Activated CD4-positive, CD25-positive, alpha-beta regulatory T cell (primary cell): ENCODE measurements at regions not wholly inside any gene's neighbourhood (a gene's known extent, or its start where the extent isn't known, plus 50 kb on each side); places are given as distances from the start of the nearest gene placed in this dataset.
A peak's percentile ranks its signal among the peaks of the same experiment; 100 is the strongest.
"Not testable (repeated sequence)": the region's sequence is repeated elsewhere in the genome, so short reads cannot be mapped to it uniquely, and the experiment has no call there.

Experiments used
- DNase-seq, 4 experiments: peaks; one replicate each; lab custom pipeline; 2025; lab: John Stamatoyannopoulos, UW

DNA sequence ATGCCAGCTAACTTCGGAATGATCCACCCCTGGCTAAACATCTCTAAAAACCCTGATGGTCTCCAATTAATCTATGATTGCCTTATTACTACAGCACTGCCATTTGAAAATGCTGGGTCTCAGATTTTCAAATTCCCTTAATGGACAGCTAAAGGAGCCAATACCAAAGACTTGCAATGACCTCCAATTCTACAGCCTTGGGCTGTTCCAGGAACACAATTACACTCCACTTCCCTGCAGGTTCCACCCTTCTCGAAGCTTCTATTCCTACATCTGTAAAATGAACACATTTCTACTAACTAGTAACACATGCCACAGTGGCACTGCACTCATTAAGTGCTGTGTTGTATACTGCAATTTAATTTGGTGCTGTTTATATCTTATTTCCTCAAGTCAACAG, 85.7 kb upstream of the AK4 start:
- DNase-seq: no peak

GRCh38 chr1:65063025-65063424, 85.0 kb upstream of the AK4 start:
- DNase-seq: no peak

- no peak for DNase-seq
Measured at GRCh38 chr1:65064981-65065380, 83.0 kb upstream of the AK4 start.

GRCh38 chr1:65065524-65066418, 82.2 kb upstream of the AK4 start:
- DNase-seq: no peak

GRCh38 chr1:65066419-65066765, 81.6 kb upstream of the AK4 start:
- DNase-seq: no peak

GRCh38 chr1:65066766-65067490, 81.1 kb upstream of the AK4 start:
- DNase-seq: peak; percentile 45 to 75 (median 63)

DNA sequence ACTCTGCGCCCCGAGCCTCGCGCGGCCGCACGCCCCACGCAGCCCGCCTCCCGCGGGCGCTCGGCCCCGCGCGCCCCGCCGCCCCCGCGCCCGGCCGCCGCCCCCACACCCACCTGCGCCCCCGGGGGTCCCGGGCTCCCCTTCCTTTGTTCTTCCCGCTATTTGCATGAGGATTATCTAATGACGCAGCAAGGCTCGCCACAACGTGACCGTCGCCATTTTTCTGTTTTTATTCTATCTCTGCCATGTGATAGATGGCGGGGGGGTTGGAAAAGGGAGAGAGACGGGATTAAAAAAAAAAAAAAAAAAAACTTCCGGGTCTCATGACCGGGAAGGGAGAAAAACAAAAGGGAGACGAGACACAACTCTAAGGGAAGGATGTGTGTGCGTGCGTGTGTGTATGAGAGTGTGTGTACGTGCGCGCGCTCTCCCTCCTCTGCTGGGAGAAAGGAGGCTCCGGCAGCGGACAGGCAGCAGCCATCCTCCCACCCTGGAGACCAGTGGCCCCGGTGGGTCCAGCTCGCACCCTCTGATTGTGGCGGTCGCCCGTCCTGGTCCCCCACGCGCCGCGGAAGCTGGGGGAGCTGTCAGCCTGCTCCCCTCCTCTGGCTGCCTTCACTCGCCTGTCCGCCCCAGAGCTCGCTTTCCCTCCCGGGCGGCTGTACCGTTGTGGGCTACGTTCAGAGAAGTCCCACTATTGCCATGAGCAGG, 80.4 kb upstream of the AK4 start:
- DNase-seq: peak; percentile 30 to 56 (median 37)

GRCh38 chr1:65068202-65069010, 79.6 kb upstream of the AK4 start:
- DNase-seq: no peak

GRCh38 chr1:65069011-65069565, 78.9 kb upstream of the AK4 start:
- peak; percentile 13 to 35 (median 26) for DNase-seq

DNA sequence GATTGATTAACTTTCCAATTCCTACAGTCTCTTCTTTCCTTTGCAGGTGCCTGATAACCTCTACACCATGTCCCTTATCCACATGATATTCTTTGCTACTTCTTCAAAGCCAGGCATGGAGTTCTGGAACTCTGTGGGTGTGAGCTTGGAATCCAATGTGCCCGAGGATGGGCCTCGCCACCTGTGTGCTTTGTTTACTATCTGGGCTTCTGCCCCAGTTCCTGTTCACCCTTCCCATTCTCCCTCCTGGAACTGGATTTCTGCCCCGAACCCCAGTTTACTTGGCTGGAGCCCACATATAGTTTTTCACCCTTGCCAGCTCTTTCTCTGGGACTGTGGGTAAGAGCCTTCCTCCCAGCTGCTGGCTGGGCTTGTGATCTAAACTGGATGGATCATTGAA, 75.2 kb upstream of the AK4 start:
- no peak for DNase-seq

- peak; percentile 9 to 41 (median 39) for DNase-seq
Measured at GRCh38 chr1:65075123-65075976, 72.7 kb upstream of the AK4 start.

DNA sequence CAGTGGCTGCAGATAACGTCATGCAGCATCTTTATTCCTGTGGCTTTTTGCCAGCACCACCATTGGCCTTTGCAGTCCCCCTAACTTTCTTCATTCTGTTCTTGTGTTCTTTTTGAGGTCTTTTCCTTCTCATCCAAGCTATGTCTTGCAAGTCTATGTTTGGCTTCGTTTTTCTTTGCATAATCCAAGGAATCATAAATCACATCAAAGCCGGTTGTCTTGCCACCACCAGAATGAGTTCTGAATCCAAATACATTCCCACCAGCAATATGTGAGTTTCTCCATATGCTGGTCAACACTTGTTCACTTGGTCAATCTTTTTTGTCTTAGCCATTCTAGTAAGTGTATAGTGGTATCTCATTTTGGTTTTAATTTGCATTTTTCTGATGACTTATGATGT, 70.6 kb upstream of the AK4 start:
- DNase-seq: no peak

GRCh38 chr1:65079941-65080340, 68.1 kb upstream of the AK4 start:
- no peak for DNase-seq

DNA sequence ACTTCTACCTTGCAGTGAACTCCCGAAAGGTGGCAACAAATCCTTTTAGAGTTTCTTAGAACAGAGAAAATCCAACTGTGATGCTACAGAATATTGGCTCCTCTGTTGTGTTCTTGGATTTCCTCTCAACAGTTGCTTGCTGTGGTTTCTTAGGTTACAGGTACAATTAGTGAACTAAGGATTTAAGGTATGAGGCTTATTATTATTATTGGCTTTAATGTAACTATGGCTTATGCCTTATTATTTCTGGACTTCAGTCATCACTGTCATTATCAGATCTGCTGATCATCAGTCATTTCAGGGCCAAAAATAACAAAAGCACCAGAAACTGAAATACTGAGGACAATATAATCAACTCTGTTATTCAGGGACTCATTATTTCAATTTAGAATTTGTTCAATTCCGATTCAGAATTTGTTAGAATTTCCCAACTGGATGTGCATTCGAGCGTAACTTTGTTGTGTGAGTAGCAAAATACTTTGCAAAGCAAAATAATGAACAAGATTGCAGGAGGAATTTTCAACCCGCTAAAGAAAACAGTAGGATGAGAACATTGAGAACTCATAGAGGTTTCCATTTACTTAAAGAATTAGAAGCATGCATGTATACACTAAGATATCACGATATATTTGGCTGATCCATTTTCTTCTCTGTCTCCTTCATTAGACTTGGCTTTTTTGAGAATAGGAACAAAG, 65.5 kb upstream of the AK4 start:
- DNase-seq: no peak

- no peak for DNase-seq
Measured at GRCh38 chr1:65083263-65083896, 64.6 kb upstream of the AK4 start.

GRCh38 chr1:65084066-65084465, 63.9 kb upstream of the AK4 start:
- DNase-seq: no peak

DNA sequence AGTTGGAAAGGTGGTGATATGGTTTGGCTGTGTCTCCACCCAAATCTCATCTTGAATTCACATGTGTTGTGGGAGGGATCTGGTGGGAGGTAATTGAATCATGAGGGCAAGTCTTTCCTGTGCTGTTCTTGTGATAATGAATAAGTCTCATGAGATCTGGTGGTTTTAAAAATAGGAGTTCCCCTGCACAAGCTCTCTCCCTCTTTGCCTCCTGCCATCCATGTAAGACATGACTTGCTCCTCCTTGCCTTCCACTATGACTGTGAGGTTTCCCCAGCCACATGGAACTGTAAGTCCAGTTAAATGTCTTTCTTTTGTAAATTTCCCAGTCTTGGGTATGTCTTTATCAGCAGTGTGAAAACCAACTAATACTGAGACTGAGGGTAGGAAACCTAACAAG, 60.5 kb upstream of the AK4 start:
- DNase-seq: not testable (repeated sequence)

DNA sequence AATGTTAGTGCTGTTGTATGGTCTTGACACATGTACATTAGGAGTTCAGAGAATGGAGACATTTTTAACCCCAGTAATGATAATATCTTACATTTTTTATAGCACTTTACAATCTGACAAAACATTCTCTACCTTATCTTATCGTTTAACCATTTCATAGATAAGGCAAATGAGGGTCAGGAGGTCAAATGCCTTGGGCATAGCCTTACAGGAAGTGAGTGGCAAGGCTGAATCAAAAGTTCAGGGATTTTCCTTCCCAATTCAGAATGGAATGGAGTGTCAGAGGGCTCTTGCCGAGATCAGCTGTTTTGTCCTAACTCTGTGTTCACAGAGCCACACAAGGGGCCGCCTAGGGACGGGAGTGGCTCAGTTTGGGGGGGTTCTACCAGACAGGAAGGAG, 57.6 kb upstream of the AK4 start:
- DNase-seq: no peak

DNA sequence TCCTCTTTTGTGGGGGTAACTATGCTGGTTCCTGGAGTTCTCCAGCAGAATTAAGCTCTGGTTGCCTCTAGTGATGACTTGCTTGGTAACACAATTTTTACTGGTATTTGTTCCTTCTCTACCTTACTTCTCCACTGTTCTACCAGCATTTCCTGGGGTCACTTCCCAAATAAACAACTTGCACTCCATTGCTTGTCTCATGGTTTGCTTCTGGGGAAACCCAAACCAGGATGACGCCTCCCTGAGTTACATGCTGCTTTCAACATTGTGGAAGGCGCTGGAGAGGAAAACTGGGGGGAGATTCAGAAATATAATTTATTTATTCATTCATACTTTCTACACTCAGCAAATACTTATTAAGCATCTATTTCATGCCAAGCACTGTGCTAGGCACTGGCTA, 55.3 kb upstream of the AK4 start:
- no peak for DNase-seq

- DNase-seq: no peak
Measured at GRCh38 chr1:65097076-65097475, 50.9 kb upstream of the AK4 start.
